NCI-H2227 (cell line): ENCODE measurements at regions not wholly inside any gene's neighbourhood (a gene's known extent, or its start where the extent isn't known, plus 50 kb on each side); places are given as distances from the start of the nearest gene placed in this dataset.
A peak's percentile ranks its signal among the peaks of the same experiment; 100 is the strongest.

Experiments
- DNase-seq: peaks from one replicate; lab custom pipeline; 2025; ENCODE audit not compliant: unreplicated experiment; lab: John Stamatoyannopoulos, UW

GRCh38 chr6:139855671-139856311 is 481.3 kb upstream of the CITED2 start:
- DNase-seq = no peak

- DNase-seq = no peak
These were observed 479.0 kb upstream of the CITED2 start for GRCh38 chr6:139853302-139853992.

GRCh38 chr6:139852488-139853140 is 478.2 kb upstream of the CITED2 start:
- DNase-seq = no peak

- DNase-seq = no peak
These were observed 477.6 kb upstream of the CITED2 start for GRCh38 chr6:139852067-139852466.

GRCh38 chr6:139851206-139851605 is 476.8 kb upstream of the CITED2 start:
- DNase-seq = no peak

GRCh38 chr6:139850512-139850911 is 476.1 kb upstream of the CITED2 start:
- no peak for DNase-seq

- no peak for DNase-seq
These were observed 473.0 kb upstream of the CITED2 start for GRCh38 chr6:139847457-139847813.

- DNase-seq = peak; percentile 1
These were observed 472.3 kb upstream of the CITED2 start for GRCh38 chr6:139846538-139847456.

GRCh38 chr6:139844907-139845306 is 470.5 kb upstream of the CITED2 start:
- no peak for DNase-seq

GRCh38 chr6:139841794-139842215 is 467.4 kb upstream of the CITED2 start:
- no peak for DNase-seq

GRCh38 chr6:139839506-139840156 is 465.2 kb upstream of the CITED2 start:
- DNase-seq = no peak

GRCh38 chr6:139834232-139834631 is 459.8 kb upstream of the CITED2 start:
- DNase-seq = no peak

GRCh38 chr6:139833592-139833991 is 459.1 kb upstream of the CITED2 start:
- DNase-seq = no peak

- DNase-seq = peak; percentile 55
These were observed 458.3 kb upstream of the CITED2 start for GRCh38 chr6:139832493-139833305.

GRCh38 chr6:139829576-139829975 is 455.1 kb upstream of the CITED2 start:
- peak; percentile 20 for DNase-seq

GRCh38 chr6:139828751-139829519 is 454.5 kb upstream of the CITED2 start:
- no peak for DNase-seq

GRCh38 chr6:139825935-139826374 is 451.5 kb upstream of the CITED2 start:
- DNase-seq = no peak

GRCh38 chr6:139824864-139825263 is 450.4 kb upstream of the CITED2 start:
- no peak for DNase-seq

- DNase-seq = no peak
These were observed 449.3 kb upstream of the CITED2 start for GRCh38 chr6:139823808-139824126.
